Erythroblast (primary cell): ENCODE measurements at regions not wholly inside any gene's neighbourhood (a gene's known extent, or its start where the extent isn't known, plus 50 kb on each side); places are given as distances from the start of the nearest gene placed in this dataset.

ENCODE experiments used
- DNase-seq, 2 experiments: peaks; one replicate each; lab custom pipeline; 2025; lab: John Stamatoyannopoulos, UW
- GATA1 ChIP-seq: IDR thresholded peaks from 2 replicates; pipeline ENCODE4 v1.6.1; 2011; ENCODE audit warnings: low read depth, mild to moderate bottlenecking, control low read depth, low read length, moderate library complexity
- POLR2A ChIP-seq: IDR thresholded peaks from 2 replicates; pipeline ENCODE4 v1.6.1; 2011; ENCODE audit warnings: mild to moderate bottlenecking, low read length

- no peak for TF ChIP-seq GATA1
- TF ChIP-seq POLR2A, result no peak
- DNase-seq, result no peak
These were observed 195.2 kb downstream of the KDR start for GRCh38 chr4:54930226-54930625.

GRCh38 chr4:54929459-54929858 is 195.9 kb downstream of the KDR start:
- no peak for DNase-seq
- no peak for TF ChIP-seq POLR2A
- TF ChIP-seq GATA1, result no peak

GRCh38 chr4:54924891-54925290 is 200.5 kb downstream of the KDR start:
- no peak for DNase-seq
- no peak for TF ChIP-seq GATA1
- TF ChIP-seq POLR2A, result no peak

GRCh38 chr4:54915276-54915675 is 210.1 kb downstream of the KDR start:
- TF ChIP-seq POLR2A (no peak), GATA1 (no peak)
- no peak for DNase-seq

- TF ChIP-seq POLR2A, result no peak
- DNase-seq, result no peak
These were observed 210.6 kb downstream of the KDR start for GRCh38 chr4:54914781-54915180.

GRCh38 chr4:54913751-54914526 is 211.5 kb downstream of the KDR start:
- no peak for DNase-seq
- TF ChIP-seq GATA1, result no peak
- TF ChIP-seq POLR2A, result no peak

- no peak for DNase-seq
- TF ChIP-seq POLR2A, result no peak
- no peak for TF ChIP-seq GATA1
These were observed 213.2 kb downstream of the KDR start for GRCh38 chr4:54912155-54912554.

- TF ChIP-seq GATA1, result no peak
- no peak for TF ChIP-seq POLR2A
- DNase-seq, result no peak
These were observed 215.4 kb downstream of the KDR start for GRCh38 chr4:54909961-54910360.

- no peak for DNase-seq
- TF ChIP-seq GATA1, result no peak
- TF ChIP-seq POLR2A, result no peak
These were observed 216.6 kb downstream of the KDR start for GRCh38 chr4:54908763-54909162.

GRCh38 chr4:54904953-54905352 is 220.4 kb downstream of the KDR start:
- DNase-seq, result no peak
- TF ChIP-seq POLR2A, result no peak

- no peak for DNase-seq
- no peak for TF ChIP-seq GATA1
- TF ChIP-seq POLR2A, result no peak
These were observed 222.4 kb downstream of the KDR start for GRCh38 chr4:54902976-54903375.

- TF ChIP-seq GATA1, result no peak
- DNase-seq, result no peak
These were observed 223.1 kb downstream of the KDR start for GRCh38 chr4:54902271-54902670.

GRCh38 chr4:54901202-54901601 is 224.2 kb downstream of the KDR start:
- DNase-seq, result no peak
- no peak for TF ChIP-seq POLR2A
- TF ChIP-seq GATA1, result no peak

GRCh38 chr4:54898656-54899340 is 226.6 kb downstream of the KDR start:
- TF ChIP-seq GATA1, result no peak
- no peak for TF ChIP-seq POLR2A
- no peak for DNase-seq

GRCh38 chr4:54898056-54898562 is 227.3 kb downstream of the KDR start:
- no peak for DNase-seq
- no peak for TF ChIP-seq GATA1
- TF ChIP-seq POLR2A, result no peak
